Keratinocyte (primary cell): ENCODE measurements at regions not wholly inside any gene's neighbourhood (a gene's known extent, or its start where the extent isn't known, plus 50 kb on each side); places are given as distances from the start of the nearest gene placed in this dataset.

Experiments
- EZH2 ChIP-seq: IDR thresholded peaks from one replicate; pipeline ENCODE4 v1.6.1; 2012; ENCODE audit warnings: inconsistent platforms, mild to moderate bottlenecking, low read length, moderate library complexity
- TF ChIP-seq, protein P1 (sequence below), 3 experiments: IDR thresholded peaks in 1 of 3; conservative IDR thresholded peaks in 1 of 3; optimal IDR thresholded peaks in 1 of 3; 2 replicates in 2 of 3; 3 replicates in 1 of 3; pipeline versions ENCODE3 to v1.5.1; 2011; ENCODE audit warnings: low read length in 3 of 3, mild to moderate bottlenecking in 3 of 3, moderate library complexity in 2 of 3, control low read depth in 1 of 3, inconsistent platforms in 1 of 3; ENCODE audit not compliant: insufficient read depth in 2 of 3; ENCODE audit errors: extremely low read depth in 1 of 3

DNA sequence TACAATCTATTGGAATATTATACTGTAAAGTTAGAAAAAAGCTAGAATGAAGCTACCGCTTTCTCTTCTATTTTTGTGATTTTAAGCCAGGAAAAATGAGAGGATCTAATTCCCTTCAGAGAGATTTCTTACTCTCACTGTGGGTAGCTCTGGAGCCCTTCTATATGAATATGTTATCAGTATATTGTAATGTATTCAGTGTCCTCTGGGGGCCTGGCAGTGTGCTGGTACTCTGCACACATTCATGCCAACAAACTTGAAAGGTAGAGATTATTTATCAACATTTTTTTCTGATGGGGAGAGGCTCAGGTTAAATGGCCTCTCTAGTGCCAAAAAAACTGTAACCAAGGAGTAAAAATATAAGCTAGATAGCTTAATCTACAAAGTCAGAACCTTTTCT is 292.8 kb downstream of the TTC6 start:
- TF ChIP-seq EZH2: no peak
- TF ChIP-seq, protein P1, sequence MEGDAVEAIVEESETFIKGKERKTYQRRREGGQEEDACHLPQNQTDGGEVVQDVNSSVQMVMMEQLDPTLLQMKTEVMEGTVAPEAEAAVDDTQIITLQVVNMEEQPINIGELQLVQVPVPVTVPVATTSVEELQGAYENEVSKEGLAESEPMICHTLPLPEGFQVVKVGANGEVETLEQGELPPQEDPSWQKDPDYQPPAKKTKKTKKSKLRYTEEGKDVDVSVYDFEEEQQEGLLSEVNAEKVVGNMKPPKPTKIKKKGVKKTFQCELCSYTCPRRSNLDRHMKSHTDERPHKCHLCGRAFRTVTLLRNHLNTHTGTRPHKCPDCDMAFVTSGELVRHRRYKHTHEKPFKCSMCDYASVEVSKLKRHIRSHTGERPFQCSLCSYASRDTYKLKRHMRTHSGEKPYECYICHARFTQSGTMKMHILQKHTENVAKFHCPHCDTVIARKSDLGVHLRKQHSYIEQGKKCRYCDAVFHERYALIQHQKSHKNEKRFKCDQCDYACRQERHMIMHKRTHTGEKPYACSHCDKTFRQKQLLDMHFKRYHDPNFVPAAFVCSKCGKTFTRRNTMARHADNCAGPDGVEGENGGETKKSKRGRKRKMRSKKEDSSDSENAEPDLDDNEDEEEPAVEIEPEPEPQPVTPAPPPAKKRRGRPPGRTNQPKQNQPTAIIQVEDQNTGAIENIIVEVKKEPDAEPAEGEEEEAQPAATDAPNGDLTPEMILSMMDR (optimal IDR thresholded peaks at IDR 0.05 in 1 of 3, IDR thresholded peaks at IDR 0.05 in 1 of 3, conservative IDR thresholded peaks at IDR 0.05 in 1 of 3; ENCODE audit: extremely low read depth in 1 of 3, insufficient read depth in 2 of 3, low read length in 3 of 3): no peak
